Stimulated activated naive B cell treated with anti-CD40 and anti-IgM and Interleukin-4, amounts not matched to agents 10 μg/mL and 1 μg/mL and 100 μg/mL, for 72 hours (primary cell): ENCODE measurements at regions not wholly inside any gene's neighbourhood (a gene's known extent, or its start where the extent isn't known, plus 50 kb on each side); places are given as distances from the start of the nearest gene placed in this dataset.

Source experiments
- ATAC-seq, 2 donors: fragments of 150-1000 bp; cut with Tn5 transposase; replicated peaks; 2 replicates each; pipeline ENCODE4 v1.10.0; 2021; ENCODE audit warnings: moderate library complexity in 1 of 2
- DNase-seq: peaks from one replicate; pipeline ENCODE4 v3.0.0; 2021
- H3K27ac Mint-ChIP-seq: one replicate; pipeline ENCODE4 v1.8.0; 2022; ENCODE audit warnings: mild to moderate bottlenecking, mixed read lengths
- H3K27me3 Mint-ChIP-seq, 2 donors: one replicate each; pipeline ENCODE4 v1.8.0; 2022; ENCODE audit warnings: mixed read lengths in 2 of 2
- H3K36me3 Mint-ChIP-seq, 2 donors: one replicate each; pipeline ENCODE4 v1.8.0; 2022; ENCODE audit warnings: mixed read lengths in 2 of 2, mild to moderate bottlenecking in 1 of 2
- H3K4me1 Mint-ChIP-seq, 2 donors: one replicate each; pipeline ENCODE4 v1.8.0; 2022; ENCODE audit warnings: mixed read lengths in 2 of 2, mild to moderate bottlenecking in 1 of 2
- H3K4me3 Mint-ChIP-seq, 2 donors: one replicate each; pipeline ENCODE4 v1.8.0; 2022; ENCODE audit warnings: mild to moderate bottlenecking in 2 of 2, mixed read lengths in 2 of 2, moderate library complexity in 1 of 2
- H3K9me3 Mint-ChIP-seq, 2 donors: one replicate each; pipeline ENCODE4 v1.8.0; 2022; ENCODE audit warnings: mixed read lengths in 2 of 2, mild to moderate bottlenecking in 1 of 2

DNA sequence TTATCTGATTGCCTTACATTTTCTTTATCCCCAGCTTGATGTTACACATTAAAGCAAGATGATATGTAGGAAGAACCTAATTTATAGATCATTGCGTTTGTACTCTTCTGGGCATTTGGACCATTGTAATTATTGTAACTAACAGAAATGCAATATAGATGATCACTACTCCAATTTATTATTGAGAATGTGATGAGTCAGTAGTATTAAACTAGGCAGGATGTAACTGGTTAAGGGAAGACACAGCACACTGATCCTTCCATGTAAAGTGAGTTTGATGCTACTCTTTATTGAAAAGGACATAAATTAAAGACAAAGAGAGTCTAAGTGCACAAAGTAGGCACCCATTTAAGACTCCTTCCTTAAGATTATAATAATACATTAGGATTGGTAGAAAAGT lies 223.8 kb downstream of the KIF2B start:
- Mint-ChIP-seq H3K36me3 (no peaks in the 10 kb centered on the region), H3K27ac (no peak overlapping the region), H3K4me3 (no peak overlapping the region), H3K27me3 (no peaks in the 10 kb centered on the region), H3K9me3 (peaks cover 12 to 13% of the 10 kb centered on the region in 2 donors), H3K4me1 (no peaks in the 10 kb centered on the region)
- no peak for ATAC-seq
- DNase-seq = no peak

DNA sequence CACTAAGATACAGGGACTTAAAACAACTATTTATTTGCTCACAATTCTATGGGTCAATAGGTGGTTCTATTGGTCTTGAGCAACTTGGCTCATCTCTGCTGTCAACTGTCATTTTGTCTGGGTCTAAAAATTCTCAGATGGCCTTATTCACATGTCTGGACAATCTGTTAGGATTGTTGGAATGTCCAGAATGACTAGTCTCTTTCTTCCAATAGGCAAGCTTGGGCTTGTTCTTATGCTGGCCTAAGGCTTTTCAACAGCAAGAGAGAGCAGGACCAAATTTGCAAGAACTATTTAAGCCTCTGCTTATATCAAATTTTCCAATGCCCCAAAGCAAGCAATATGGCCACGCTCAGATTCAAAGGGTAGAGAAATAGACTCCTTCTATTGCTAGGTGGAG lies 240.9 kb downstream of the KIF2B start:
- H3K36me3 Mint-ChIP-seq = no peaks in the 10 kb centered on the region
- H3K4me1 Mint-ChIP-seq = no peaks in the 10 kb centered on the region
- no peak overlapping the region for H3K4me3 Mint-ChIP-seq

DNA sequence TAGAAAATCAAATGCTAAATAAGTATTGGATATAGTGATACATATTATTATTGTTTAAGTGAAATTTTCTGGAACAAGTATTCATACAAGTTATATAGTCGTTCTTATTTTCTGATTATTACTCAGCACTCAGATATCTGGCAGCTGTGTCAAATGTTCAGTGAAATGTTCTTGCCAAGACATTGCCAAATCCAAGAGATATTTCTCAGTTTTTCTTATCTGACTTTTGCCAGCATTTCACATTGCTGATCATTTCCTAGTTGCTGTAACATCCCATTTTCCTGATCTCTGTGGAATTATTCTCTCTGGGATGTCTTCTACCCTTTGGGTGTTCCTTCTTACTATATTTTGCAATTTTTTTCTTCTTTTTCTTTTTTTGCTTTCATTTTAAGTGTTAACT lies 262.3 kb downstream of the KIF2B start:
- H3K27ac Mint-ChIP-seq = no peak overlapping the region
- no peaks in the 10 kb centered on the region for H3K27me3 Mint-ChIP-seq
- H3K9me3 Mint-ChIP-seq = peaks cover 13 to 15% of the 10 kb centered on the region in 2 donors
- no peak overlapping the region for H3K4me3 Mint-ChIP-seq
- H3K4me1 Mint-ChIP-seq = no peaks in the 10 kb centered on the region
- H3K36me3 Mint-ChIP-seq = no peaks in the 10 kb centered on the region
- ATAC-seq (no peak), DNase-seq (no peak)

More for the DNA sequence above, 240.9 kb downstream of the KIF2B start:
- Mint-ChIP-seq H3K27me3 (no peaks in the 10 kb centered on the region), H3K27ac (no peak overlapping the region), H3K9me3 (peaks cover 8 to 11% of the 10 kb centered on the region in 2 donors)
- DNase-seq = no peak
- ATAC-seq = no peak

DNA sequence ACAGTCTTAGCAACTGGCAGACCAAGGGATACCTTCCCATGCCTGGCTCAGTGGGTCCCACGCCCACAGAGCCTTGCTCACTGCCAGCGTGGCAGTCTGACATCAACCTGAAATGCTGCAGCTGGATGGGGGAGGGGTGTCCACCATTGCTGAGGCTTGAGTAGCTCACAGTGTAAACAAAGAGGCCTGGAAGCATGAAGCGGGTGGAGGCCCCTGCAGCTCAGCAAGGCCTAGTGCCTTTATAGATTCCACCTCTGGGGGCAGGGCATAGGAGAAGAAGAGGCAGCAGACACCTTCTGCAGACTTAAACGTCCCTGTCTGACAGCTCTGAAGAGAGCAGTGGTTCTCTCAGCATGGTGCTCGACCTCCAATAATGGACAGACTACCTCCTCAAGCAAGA lies 263.2 kb downstream of the KIF2B start:
- ATAC-seq (no peak), DNase-seq (no peak)
- no peak overlapping the region for H3K27ac Mint-ChIP-seq
- H3K27me3 Mint-ChIP-seq = no peaks in the 10 kb centered on the region
- peaks cover 13 to 15% of the 10 kb centered on the region in 2 donors for H3K9me3 Mint-ChIP-seq
- no peak overlapping the region for H3K4me3 Mint-ChIP-seq
- H3K4me1 Mint-ChIP-seq = no peaks in the 10 kb centered on the region
- no peaks in the 10 kb centered on the region for H3K36me3 Mint-ChIP-seq

DNA sequence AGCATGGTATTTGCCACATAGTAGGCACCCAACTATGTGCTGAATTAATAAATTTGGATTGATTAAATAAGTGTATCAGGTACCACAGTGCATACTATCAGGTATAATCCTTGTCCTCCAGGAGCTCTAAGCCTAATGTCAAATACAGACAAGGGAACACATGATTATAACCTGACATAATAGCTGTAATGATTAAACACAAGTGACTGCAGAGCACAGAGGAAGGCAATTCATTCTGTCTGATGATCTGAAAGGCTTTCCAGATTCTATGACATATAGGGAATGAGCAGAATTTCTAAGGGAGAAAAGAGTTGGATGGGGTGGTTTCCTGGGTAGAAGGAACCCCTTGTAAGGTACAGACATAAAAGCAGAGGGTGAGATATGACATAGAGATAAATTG lies 273.5 kb downstream of the KIF2B start:
- H3K27ac Mint-ChIP-seq = no peak overlapping the region
- peaks cover 0 to 6% of the 10 kb centered on the region in 2 donors for H3K9me3 Mint-ChIP-seq
- H3K4me1 Mint-ChIP-seq = no peaks in the 10 kb centered on the region
- no peak overlapping the region for H3K4me3 Mint-ChIP-seq
- DNase-seq (no peak), ATAC-seq (no peak)
- no peaks in the 10 kb centered on the region for H3K27me3 Mint-ChIP-seq
- H3K36me3 Mint-ChIP-seq = no peaks in the 10 kb centered on the region

DNA sequence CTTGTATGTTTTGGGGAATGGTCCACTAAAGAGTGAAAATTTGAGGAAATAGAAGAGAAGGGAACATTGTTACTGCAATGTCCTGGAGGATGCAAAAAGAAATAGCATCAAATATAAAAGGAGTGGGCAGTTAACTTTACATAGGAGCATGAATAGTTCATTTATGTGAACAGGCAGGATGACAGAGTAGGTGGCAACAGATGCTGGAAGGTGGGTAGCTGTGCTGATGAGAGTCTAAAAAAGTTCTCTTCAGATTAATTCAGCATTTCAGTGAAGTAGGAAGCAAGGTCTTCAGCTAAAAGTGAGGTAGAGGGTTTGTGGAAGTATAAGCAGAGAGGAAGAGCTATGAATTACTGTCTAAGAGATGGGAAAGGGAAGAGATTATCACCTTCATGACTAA lies 276.5 kb downstream of the KIF2B start:
- H3K36me3 Mint-ChIP-seq = no peaks in the 10 kb centered on the region
- ATAC-seq (no peak), DNase-seq (no peak)
- no peak overlapping the region for H3K27ac Mint-ChIP-seq
- H3K9me3 Mint-ChIP-seq = peaks cover 0 to 5% of the 10 kb centered on the region in 2 donors
- no peak overlapping the region for H3K4me3 Mint-ChIP-seq
- no peaks in the 10 kb centered on the region for H3K4me1 Mint-ChIP-seq
- no peaks in the 10 kb centered on the region for H3K27me3 Mint-ChIP-seq

DNA sequence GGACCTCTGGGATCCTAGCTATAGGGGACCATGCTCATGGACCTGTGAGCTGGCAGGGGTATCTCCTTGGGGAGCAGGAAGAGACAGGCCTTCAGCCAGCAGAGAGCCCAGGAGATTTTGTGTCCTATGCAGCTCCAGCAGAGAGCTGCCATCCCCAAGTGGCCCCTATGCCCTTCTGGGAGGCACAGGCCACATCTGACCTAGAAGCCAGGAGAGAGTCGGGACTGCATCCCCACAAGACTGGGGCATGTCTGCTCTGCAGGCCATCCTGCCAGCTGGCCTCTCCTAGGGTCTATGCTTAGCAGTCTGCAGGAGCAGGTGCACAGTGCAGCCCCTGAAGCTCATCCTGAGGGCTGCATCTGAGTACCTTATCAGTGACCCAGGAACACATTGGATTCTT lies 279.5 kb downstream of the KIF2B start:
- ATAC-seq (no peak), DNase-seq (no peak)
- no peak overlapping the region for H3K27ac Mint-ChIP-seq
- no peaks in the 10 kb centered on the region for H3K36me3 Mint-ChIP-seq
- peaks cover 9 to 11% of the 10 kb centered on the region in 2 donors for H3K9me3 Mint-ChIP-seq
- H3K4me3 Mint-ChIP-seq = no peak overlapping the region
- H3K27me3 Mint-ChIP-seq = no peaks in the 10 kb centered on the region
- no peaks in the 10 kb centered on the region for H3K4me1 Mint-ChIP-seq

DNA sequence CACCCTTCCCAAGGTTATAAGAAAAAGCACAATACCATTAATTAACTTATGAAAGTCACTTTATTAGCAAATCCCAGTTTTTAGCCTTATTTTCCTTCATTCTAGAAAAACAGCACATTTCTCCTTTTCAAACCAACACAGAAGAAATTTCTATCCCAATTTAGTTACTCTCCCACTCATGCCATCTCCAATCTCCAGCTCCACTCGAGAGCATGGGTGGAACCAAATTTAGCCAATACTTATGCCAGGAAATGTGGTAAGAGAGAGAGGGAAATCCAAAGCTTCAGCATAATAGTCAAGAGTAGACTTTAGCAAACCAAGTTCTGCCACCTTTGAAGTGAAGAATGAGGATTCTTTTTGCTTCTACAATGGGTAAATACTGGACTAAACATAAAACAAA lies 288.8 kb downstream of the KIF2B start:
- no peak overlapping the region for H3K4me3 Mint-ChIP-seq
- no peaks in the 10 kb centered on the region for H3K36me3 Mint-ChIP-seq
- peaks cover 8% of the 10 kb centered on the region in 2 donors for H3K9me3 Mint-ChIP-seq
- no peaks in the 10 kb centered on the region for H3K27me3 Mint-ChIP-seq
- DNase-seq = no peak
- H3K27ac Mint-ChIP-seq = no peak overlapping the region
- H3K4me1 Mint-ChIP-seq = no peaks in the 10 kb centered on the region
- ATAC-seq = no peak

DNA sequence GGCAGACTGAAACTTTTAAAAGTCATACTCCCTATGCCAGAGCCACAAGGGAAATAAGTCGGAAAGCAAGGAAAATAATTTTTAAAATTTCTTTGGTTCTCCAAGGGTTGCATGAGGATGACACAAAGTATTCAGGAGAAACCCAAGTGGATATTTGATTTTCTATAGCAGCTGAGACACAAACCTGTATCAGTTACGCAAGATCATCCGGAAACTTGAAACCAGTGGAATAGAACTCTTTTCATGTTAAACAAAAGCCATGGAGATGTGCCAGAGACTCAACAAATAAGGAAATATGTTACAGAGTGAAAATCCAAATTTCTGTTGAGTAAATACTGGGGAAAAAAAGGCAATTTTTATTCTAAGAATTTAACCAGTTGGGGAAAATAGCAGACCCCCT lies 294.7 kb downstream of the KIF2B start:
- Mint-ChIP-seq H3K9me3 (peaks cover 3 to 4% of the 10 kb centered on the region in 2 donors), H3K4me1 (no peaks in the 10 kb centered on the region), H3K27ac (no peak overlapping the region), H3K36me3 (no peaks in the 10 kb centered on the region), H3K27me3 (no peaks in the 10 kb centered on the region), H3K4me3 (no peak overlapping the region)
- no peak for DNase-seq
- no peak for ATAC-seq

DNA sequence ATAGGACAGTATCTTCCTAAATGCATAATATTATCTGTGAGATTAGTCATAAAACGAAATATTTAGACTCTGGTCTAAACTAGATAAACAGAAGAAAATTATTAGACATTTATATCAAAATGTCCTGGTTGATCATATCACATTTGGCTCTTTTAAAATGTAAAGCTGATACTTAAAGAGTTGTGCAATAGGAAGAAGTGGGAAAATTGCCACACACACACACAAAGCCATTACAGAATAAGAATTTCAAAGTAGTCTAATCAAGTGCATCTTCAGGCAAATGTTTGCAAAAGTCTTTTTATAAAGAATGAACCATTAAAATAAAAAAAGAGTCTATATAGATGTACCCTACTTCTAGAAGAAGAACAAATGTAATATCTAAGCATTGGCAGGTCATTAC lies 301.7 kb downstream of the KIF2B start:
- DNase-seq (no peak), ATAC-seq (no peak)
- no peaks in the 10 kb centered on the region for H3K36me3 Mint-ChIP-seq
- H3K27ac Mint-ChIP-seq = no peak overlapping the region
- H3K4me3 Mint-ChIP-seq = no peak overlapping the region
- H3K9me3 Mint-ChIP-seq = peaks cover 6 to 14% of the 10 kb centered on the region in 2 donors
- no peaks in the 10 kb centered on the region for H3K27me3 Mint-ChIP-seq
- H3K4me1 Mint-ChIP-seq = no peaks in the 10 kb centered on the region

DNA sequence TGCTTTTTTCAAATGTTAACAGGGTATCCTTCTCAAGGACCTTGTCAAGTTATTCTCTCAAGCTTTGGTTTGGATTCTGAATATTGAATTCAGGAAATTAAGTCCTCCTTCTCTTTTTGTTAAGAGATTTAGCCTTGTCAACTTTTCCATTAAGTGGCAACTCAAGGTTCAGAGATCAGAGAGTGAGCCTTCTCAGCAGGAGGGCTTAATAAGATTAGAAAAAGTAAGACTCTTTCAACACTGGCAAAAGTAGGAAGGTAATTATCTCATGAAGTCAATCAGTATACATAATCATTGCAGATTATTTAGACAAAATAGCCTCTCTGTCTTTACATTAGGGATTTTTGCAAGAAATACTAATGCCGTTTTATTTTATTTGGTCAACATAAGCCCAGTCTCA lies 330.7 kb downstream of the KIF2B start:
- Mint-ChIP-seq H3K27ac (no peak overlapping the region), H3K27me3 (no peaks in the 10 kb centered on the region), H3K36me3 (no peaks in the 10 kb centered on the region), H3K9me3 (peaks cover 5 to 10% of the 10 kb centered on the region in 2 donors), H3K4me1 (no peaks in the 10 kb centered on the region), H3K4me3 (no peak overlapping the region)
- ATAC-seq (no peak), DNase-seq (no peak)

DNA sequence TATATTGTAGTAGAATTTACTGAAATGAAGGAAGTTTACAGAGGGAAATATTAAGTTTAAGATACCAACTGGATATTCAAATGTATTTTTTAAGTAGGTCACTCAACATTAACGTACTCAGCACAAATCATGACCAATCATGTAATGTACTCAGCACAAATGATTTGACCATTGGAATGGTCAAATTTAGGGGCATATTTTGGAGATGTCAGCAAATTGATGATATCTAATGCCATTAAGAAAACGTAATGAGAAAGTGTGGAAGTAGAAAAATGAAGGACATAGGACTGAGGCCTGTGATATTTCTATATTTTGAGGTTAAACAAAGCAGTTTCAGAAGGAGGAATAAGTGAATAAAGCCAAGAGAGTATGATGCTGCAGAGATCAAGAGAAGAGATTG lies 334.8 kb downstream of the KIF2B start:
- H3K36me3 Mint-ChIP-seq = no peaks in the 10 kb centered on the region
- ATAC-seq (no peak), DNase-seq (no peak)
- H3K4me3 Mint-ChIP-seq = no peak overlapping the region
- H3K9me3 Mint-ChIP-seq = peaks cover 9 to 12% of the 10 kb centered on the region in 2 donors
- no peak overlapping the region for H3K27ac Mint-ChIP-seq
- no peaks in the 10 kb centered on the region for H3K4me1 Mint-ChIP-seq
- H3K27me3 Mint-ChIP-seq = no peaks in the 10 kb centered on the region

DNA sequence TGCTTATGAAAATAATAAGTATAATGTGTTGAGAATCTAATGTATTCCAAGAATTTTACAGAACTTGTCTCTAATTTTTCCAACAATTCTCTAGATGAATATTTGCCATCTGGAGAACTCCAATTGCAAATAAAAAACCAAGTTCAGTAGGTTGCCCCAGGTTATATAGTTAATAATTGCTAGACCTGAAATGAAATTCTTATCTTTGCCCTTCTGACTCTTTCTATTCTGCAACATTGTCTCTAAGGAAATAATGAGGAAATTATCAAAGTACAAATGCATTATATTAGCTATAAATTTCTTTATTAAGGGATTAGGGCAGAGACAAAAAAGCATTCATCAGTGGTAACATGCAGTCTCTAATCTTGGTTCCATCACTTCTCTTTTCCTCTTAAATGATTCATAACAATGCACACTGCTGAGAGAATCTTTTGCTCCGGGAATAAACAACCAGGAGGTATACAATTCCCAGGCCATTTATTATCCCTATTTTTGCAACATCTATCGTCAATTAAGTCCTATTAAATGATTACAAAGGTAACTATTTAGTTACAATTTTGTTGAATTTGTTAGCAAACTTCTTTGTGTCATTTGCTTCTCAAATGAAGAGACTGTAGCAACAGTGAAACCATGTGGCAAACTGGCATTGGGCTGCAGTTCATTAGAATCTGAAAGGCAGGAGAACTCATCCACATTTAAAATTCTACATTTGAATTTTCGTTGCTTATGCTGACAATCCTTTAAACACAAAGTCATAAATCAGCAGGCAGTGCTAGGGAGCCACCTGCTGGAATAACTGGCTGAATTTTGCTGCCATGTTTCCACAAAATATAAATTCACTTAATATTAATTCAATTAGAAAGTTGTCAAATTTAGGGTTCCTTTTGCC lies 349.6 kb downstream of the KIF2B start:
- Mint-ChIP-seq H3K9me3 (peaks cover 0 to 2% of the 10 kb centered on the region in 2 donors), H3K27me3 (no peaks in the 10 kb centered on the region), H3K36me3 (no peaks in the 10 kb centered on the region), H3K4me3 (no peak overlapping the region), H3K4me1 (no peaks in the 10 kb centered on the region), H3K27ac (no peak overlapping the region)
- DNase-seq (no peak), ATAC-seq (no peak)

DNA sequence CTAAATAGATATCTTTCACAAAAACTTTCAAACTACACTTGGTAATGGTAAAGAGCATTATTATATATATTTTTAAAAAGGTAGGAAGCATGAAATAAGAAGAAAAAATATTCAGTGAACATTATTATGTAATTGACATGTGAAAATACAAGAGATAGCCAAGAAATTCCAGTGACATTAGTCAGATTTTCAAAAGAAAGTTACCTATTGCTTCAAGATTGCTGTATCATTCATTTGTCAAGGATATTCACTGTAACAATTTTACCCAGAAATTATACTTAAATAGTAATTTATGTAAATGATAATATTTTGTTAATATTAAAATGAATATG lies 350.2 kb downstream of the KIF2B start:
- ATAC-seq = no peak
- Mint-ChIP-seq H3K36me3 (no peaks in the 10 kb centered on the region), H3K9me3 (peaks cover 0 to 2% of the 10 kb centered on the region in 2 donors), H3K4me1 (no peaks in the 10 kb centered on the region), H3K4me3 (no peak overlapping the region), H3K27ac (no peak overlapping the region), H3K27me3 (no peaks in the 10 kb centered on the region)
- DNase-seq = no peak

DNA sequence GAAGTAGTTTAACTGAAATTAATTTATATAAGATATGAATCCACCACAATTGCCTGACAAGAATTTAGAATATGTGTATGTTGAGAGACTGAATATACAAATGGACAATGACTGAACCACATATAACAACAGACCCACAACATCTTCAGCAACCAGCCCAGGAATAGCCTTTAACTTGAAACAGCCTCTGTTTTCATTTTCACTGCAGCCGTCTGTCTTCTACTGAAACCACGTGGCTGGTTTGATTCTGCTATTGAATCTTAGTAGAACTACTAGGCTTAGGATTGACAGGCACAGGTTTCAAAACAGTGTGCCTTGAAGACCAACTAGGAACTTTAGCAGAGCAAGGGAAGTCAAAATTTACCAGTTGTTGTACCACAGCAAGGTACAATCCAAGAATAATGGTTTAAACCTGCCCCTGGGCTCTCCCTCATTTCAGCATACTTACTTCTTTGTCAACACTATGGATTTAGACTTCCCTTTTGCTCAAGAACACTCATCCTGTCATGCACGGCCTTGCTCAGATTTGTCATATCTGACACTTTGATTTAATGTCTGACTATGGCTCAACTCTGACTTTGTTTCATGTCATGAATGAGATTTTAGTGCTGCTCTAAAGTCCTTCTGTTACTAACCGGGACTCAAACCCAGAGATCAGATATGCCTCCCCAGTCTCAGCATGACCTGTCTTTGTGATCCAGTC lies 355.0 kb downstream of the KIF2B start:
- Mint-ChIP-seq H3K4me3 (no peak overlapping the region), H3K9me3 (peaks cover 0 to 5% of the 10 kb centered on the region in 2 donors), H3K4me1 (no peaks in the 10 kb centered on the region), H3K36me3 (no peaks in the 10 kb centered on the region), H3K27ac (no peak overlapping the region), H3K27me3 (no peaks in the 10 kb centered on the region)
- DNase-seq (no peak), ATAC-seq (no peak)
